Liver (tissue), 8 donors: ENCODE measurements at regions not wholly inside any gene's neighbourhood (a gene's known extent, or its start where the extent isn't known, plus 50 kb on each side); places are given as distances from the start of the nearest gene placed in this dataset.

Experiments used
- DNase-seq: peaks from one replicate; pipeline ENCODE4 v3.0.0-alpha.2; 2017; ENCODE audit warnings: low spot score
- H3K27ac ChIP-seq, 2 donors: one replicate each; pipeline ENCODE4 v1.7.0; 2013; ENCODE audit warnings: inconsistent platforms in 2 of 2, low read length in 2 of 2, control low read depth in 1 of 2, low read depth in 1 of 2, mild to moderate bottlenecking in 1 of 2
- H3K27me3 ChIP-seq, 4 donors: one replicate each; pipeline versions ENCODE4 v1.6.1 to v1.7.0; 2013; ENCODE audit warnings: low read length in 3 of 4, inconsistent platforms in 1 of 4, mild to moderate bottlenecking in 1 of 4, moderate library complexity in 1 of 4; ENCODE audit not compliant: control insufficient read depth in 4 of 4, insufficient read depth in 4 of 4
- H3K36me3 ChIP-seq, 4 donors: one replicate each; pipeline versions ENCODE4 v1.6.1 to v1.7.0; 2013; ENCODE audit warnings: low read length in 3 of 4, mild to moderate bottlenecking in 3 of 4, low read depth in 1 of 4, moderate library complexity in 1 of 4; ENCODE audit not compliant: control insufficient read depth in 4 of 4, insufficient read depth in 3 of 4
- H3K4me1 ChIP-seq, 4 donors: one replicate each; pipeline versions ENCODE4 v1.6.1 to v1.7.0; 2013; ENCODE audit warnings: low read length in 3 of 4, mild to moderate bottlenecking in 3 of 4, moderate library complexity in 1 of 4; ENCODE audit not compliant: control insufficient read depth in 4 of 4, insufficient read depth in 4 of 4
- H3K4me3 ChIP-seq, 3 donors: one replicate each; pipeline versions ENCODE4 v1.6.1 to v1.7.0; 2013; ENCODE audit warnings: low read length in 3 of 3, control low read depth in 1 of 3, low read depth in 1 of 3, mild to moderate bottlenecking in 1 of 3
- H3K9ac ChIP-seq, 2 donors: one replicate each; pipeline ENCODE4 v1.7.0; 2013; ENCODE audit warnings: low read length in 2 of 2, mild to moderate bottlenecking in 2 of 2, moderate library complexity in 2 of 2, control low read depth in 1 of 2, low read depth in 1 of 2
- H3K9me3 ChIP-seq, 4 donors: one replicate each; pipeline versions ENCODE4 v1.6.1 to v1.7.0; 2013; ENCODE audit warnings: low read length in 3 of 4; ENCODE audit not compliant: control insufficient read depth in 4 of 4
- EGR1 ChIP-seq, 2 donors: IDR thresholded peaks; 2 replicates each; pipeline ENCODE4 v1.6.1; 2016 to 2018; ENCODE audit warnings: antibody characterized with exemption in 2 of 2, low read depth in 2 of 2
- FOXA1 ChIP-seq: IDR thresholded peaks from 2 replicates; pipeline ENCODE4 v1.6.1; 2016; ENCODE audit warnings: antibody characterized with exemption
- FOXA2 ChIP-seq: IDR thresholded peaks from 2 replicates; pipeline ENCODE4 v1.6.1; 2016; ENCODE audit warnings: antibody characterized with exemption
- GABPA ChIP-seq, 2 donors: IDR thresholded peaks in 1 of 2; conservative IDR thresholded peaks in 1 of 2; 2 replicates each; pipeline ENCODE4 v1.6.1; 2016; ENCODE audit warnings: antibody characterized with exemption in 2 of 2, mild to moderate bottlenecking in 1 of 2, moderate library complexity in 1 of 2
- HNF4A ChIP-seq, 2 donors: conservative IDR thresholded peaks; 2 replicates each; pipeline ENCODE4 v1.6.1; 2016; ENCODE audit warnings: antibody characterized with exemption in 2 of 2, mild to moderate bottlenecking in 2 of 2
- HNF4G ChIP-seq: IDR thresholded peaks from 2 replicates; pipeline ENCODE4 v1.6.1; 2016; ENCODE audit warnings: antibody characterized with exemption
- JUND ChIP-seq, 2 donors: IDR thresholded peaks; 2 replicates each; pipeline ENCODE4 v1.6.1; 2016; ENCODE audit warnings: antibody characterized with exemption in 2 of 2
- NR2F2 ChIP-seq: IDR thresholded peaks from 2 replicates; pipeline ENCODE4 v1.6.1; 2016; ENCODE audit warnings: antibody characterized with exemption
- RAD21 ChIP-seq, 2 donors: IDR thresholded peaks; 2 replicates each; pipeline ENCODE4 v1.6.1; 2016; ENCODE audit warnings: antibody characterized with exemption in 2 of 2, mild to moderate bottlenecking in 2 of 2
- RXRA ChIP-seq, 2 donors: IDR thresholded peaks; 2 replicates each; pipeline ENCODE4 v1.6.1; 2017 to 2018; ENCODE audit warnings: antibody characterized with exemption in 2 of 2, mild to moderate bottlenecking in 1 of 2
- SP1 ChIP-seq: IDR thresholded peaks from 2 replicates; pipeline ENCODE4 v1.6.1; 2018; ENCODE audit warnings: antibody characterized with exemption, mild to moderate bottlenecking
- TAF1 ChIP-seq: conservative IDR thresholded peaks from 2 replicates; pipeline ENCODE4 v1.6.1; 2016; ENCODE audit warnings: antibody characterized with exemption, mild to moderate bottlenecking
- YY1 ChIP-seq: IDR thresholded peaks from 2 replicates; pipeline ENCODE4 v1.6.1; 2016; ENCODE audit warnings: antibody characterized with exemption, mild to moderate bottlenecking
- WGBS: extraction: QIAGEN DNeasy Blood & Tissue Kit; methylation state at CpG from one replicate; pipeline ENCODE4 v1.1.7; 2013; 5-methylcytosine and 5-hydroxymethylcytosine counted together
- TF ChIP-seq, protein P1 (sequence below): fragments of 150-350 bp; IDR thresholded peaks from 2 replicates; pipeline ENCODE4 v1.5.1; 2017; ENCODE audit warnings: improper control_type of control experiment, low read depth, low read length; ENCODE audit not compliant: missing input control
- TF ChIP-seq, protein P2 (sequence below): IDR thresholded peaks from 2 replicates; pipeline ENCODE4 v1.6.1; 2016; ENCODE audit warnings: antibody characterized with exemption
- TF ChIP-seq, protein P3 (sequence below): IDR thresholded peaks from 2 replicates; pipeline ENCODE4 v1.6.1; 2016; ENCODE audit warnings: antibody characterized with exemption, mild to moderate bottlenecking
- TF ChIP-seq, protein P4 (sequence below): IDR thresholded peaks from 2 replicates; pipeline ENCODE4 v1.6.1; 2016; ENCODE audit warnings: antibody characterized with exemption
- TF ChIP-seq, protein P5 (sequence below): IDR thresholded peaks from 2 replicates; pipeline ENCODE4 v1.6.1; 2016; ENCODE audit warnings: antibody characterized with exemption
- donor health status: healthy.
- donor health status: healthy.
- donor health status: healthy.
- donor health status: healthy.
- donor health status: healthy.

DNA sequence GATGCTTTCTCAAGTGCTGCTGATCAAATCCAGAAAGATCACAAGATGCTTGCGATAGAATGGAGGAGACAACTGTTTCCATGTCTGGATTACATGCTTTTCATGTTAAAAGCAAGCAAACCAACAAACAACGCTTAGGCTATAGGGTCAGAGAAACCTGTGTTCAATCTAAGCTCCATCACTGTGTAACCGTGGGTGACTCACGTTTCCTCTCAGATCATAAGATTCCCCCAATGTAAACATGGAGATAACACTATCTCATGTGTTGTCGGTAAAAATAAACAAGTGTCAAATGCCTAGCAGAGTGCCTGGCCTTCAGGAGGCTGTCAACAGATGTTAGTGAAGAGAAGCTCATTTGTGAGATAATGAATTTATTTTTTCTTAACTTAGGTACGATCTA, 907.8 kb downstream of the NTRK3 start:
- H3K27ac ChIP-seq: no peak overlapping the region
- 16% methylated on average over 6 of the region's 6 CpGs for WGBS
- H3K9ac ChIP-seq: no peak overlapping the region
- no peaks in the 10 kb centered on the region for H3K4me1 ChIP-seq
- no peaks in the 10 kb centered on the region for H3K36me3 ChIP-seq
- TF ChIP-seq, protein P1, sequence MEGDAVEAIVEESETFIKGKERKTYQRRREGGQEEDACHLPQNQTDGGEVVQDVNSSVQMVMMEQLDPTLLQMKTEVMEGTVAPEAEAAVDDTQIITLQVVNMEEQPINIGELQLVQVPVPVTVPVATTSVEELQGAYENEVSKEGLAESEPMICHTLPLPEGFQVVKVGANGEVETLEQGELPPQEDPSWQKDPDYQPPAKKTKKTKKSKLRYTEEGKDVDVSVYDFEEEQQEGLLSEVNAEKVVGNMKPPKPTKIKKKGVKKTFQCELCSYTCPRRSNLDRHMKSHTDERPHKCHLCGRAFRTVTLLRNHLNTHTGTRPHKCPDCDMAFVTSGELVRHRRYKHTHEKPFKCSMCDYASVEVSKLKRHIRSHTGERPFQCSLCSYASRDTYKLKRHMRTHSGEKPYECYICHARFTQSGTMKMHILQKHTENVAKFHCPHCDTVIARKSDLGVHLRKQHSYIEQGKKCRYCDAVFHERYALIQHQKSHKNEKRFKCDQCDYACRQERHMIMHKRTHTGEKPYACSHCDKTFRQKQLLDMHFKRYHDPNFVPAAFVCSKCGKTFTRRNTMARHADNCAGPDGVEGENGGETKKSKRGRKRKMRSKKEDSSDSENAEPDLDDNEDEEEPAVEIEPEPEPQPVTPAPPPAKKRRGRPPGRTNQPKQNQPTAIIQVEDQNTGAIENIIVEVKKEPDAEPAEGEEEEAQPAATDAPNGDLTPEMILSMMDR: no peak
- TF ChIP-seq RAD21 (IDR thresholded peaks at IDR 0.05) (no peak), HNF4G (no peak), NR2F2 (no peak), GABPA (IDR thresholded peaks at IDR 0.05 in 1 of 2, conservative IDR thresholded peaks at IDR 0.05 in 1 of 2) (no peak), FOXA2 (no peak), TAF1 (no peak), EGR1 (IDR thresholded peaks at IDR 0.05; ENCODE audit: low read depth in 2 of 2) (no peak), SP1 (no peak), RXRA (IDR thresholded peaks at IDR 0.05) (no peak), JUND (IDR thresholded peaks at IDR 0.05) (no peak), HNF4A (conservative IDR thresholded peaks at IDR 0.05) (no peak)
- TF ChIP-seq, protein P2, sequence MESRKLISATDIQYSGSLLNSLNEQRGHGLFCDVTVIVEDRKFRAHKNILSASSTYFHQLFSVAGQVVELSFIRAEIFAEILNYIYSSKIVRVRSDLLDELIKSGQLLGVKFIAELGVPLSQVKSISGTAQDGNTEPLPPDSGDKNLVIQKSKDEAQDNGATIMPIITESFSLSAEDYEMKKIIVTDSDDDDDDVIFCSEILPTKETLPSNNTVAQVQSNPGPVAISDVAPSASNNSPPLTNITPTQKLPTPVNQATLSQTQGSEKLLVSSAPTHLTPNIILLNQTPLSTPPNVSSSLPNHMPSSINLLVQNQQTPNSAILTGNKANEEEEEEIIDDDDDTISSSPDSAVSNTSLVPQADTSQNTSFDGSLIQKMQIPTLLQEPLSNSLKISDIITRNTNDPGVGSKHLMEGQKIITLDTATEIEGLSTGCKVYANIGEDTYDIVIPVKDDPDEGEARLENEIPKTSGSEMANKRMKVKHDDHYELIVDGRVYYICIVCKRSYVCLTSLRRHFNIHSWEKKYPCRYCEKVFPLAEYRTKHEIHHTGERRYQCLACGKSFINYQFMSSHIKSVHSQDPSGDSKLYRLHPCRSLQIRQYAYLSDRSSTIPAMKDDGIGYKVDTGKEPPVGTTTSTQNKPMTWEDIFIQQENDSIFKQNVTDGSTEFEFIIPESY: no peak
- TF ChIP-seq, protein P3, sequence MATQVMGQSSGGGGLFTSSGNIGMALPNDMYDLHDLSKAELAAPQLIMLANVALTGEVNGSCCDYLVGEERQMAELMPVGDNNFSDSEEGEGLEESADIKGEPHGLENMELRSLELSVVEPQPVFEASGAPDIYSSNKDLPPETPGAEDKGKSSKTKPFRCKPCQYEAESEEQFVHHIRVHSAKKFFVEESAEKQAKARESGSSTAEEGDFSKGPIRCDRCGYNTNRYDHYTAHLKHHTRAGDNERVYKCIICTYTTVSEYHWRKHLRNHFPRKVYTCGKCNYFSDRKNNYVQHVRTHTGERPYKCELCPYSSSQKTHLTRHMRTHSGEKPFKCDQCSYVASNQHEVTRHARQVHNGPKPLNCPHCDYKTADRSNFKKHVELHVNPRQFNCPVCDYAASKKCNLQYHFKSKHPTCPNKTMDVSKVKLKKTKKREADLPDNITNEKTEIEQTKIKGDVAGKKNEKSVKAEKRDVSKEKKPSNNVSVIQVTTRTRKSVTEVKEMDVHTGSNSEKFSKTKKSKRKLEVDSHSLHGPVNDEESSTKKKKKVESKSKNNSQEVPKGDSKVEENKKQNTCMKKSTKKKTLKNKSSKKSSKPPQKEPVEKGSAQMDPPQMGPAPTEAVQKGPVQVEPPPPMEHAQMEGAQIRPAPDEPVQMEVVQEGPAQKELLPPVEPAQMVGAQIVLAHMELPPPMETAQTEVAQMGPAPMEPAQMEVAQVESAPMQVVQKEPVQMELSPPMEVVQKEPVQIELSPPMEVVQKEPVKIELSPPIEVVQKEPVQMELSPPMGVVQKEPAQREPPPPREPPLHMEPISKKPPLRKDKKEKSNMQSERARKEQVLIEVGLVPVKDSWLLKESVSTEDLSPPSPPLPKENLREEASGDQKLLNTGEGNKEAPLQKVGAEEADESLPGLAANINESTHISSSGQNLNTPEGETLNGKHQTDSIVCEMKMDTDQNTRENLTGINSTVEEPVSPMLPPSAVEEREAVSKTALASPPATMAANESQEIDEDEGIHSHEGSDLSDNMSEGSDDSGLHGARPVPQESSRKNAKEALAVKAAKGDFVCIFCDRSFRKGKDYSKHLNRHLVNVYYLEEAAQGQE: no peak
- TF ChIP-seq, protein P4, sequence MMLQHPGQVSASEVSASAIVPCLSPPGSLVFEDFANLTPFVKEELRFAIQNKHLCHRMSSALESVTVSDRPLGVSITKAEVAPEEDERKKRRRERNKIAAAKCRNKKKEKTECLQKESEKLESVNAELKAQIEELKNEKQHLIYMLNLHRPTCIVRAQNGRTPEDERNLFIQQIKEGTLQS: no peak
- no peak for DNase-seq
- H3K4me3 ChIP-seq: no peak overlapping the region
- no peaks in the 10 kb centered on the region for H3K9me3 ChIP-seq
- peaks cover 0 to 2% (median 0%) of the 10 kb centered on the region in 4 donors for H3K27me3 ChIP-seq

DNA sequence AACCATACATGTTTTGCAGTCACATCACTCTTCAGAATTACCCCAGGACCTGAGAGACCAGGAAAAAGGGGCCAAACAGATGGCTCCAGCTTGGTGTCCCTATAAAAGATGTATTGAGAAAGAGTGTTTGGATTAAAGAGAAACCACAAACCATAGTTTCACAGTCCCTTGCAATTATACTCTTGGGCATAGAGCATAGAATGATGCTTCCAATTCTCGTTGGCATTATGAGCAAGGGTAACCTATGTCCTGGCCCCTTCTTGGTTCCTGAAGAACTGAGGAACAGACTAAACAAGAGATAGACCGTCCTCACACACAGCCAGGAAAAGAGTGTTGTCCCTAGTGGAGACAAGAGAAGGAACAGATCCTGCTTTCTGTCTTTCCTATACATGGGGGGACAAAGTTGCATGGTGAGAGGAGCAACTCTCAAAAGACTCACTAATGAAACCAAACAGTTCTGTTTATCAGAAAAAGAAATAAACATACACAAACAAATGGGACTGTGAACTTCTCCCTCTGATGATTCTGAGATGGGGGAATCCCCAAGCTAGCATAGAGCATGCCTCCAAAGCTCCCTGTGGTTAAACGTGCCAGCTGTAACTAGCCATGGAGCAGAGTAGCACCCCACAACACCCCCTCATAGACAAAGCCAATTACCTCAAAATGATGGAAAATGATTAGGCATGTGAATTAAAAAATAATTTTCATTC, 908.6 kb downstream of the NTRK3 start:
- peaks cover 0 to 3% (median 0%) of the 10 kb centered on the region in 4 donors for H3K27me3 ChIP-seq
- no peak overlapping the region for H3K4me3 ChIP-seq
- H3K27ac ChIP-seq: no peak overlapping the region
- no peaks in the 10 kb centered on the region for H3K36me3 ChIP-seq
- no peaks in the 10 kb centered on the region for H3K4me1 ChIP-seq
- WGBS: 35% methylated on average over 3 of the region's 3 CpGs
- no peaks in the 10 kb centered on the region for H3K9me3 ChIP-seq
- no peak for DNase-seq
- no peak overlapping the region for H3K9ac ChIP-seq
- TF ChIP-seq JUND (IDR thresholded peaks at IDR 0.05) (no peak), FOXA2 (no peak), FOXA1 (no peak), EGR1 (IDR thresholded peaks at IDR 0.05; ENCODE audit: low read depth in 2 of 2) (no peak), HNF4A (conservative IDR thresholded peaks at IDR 0.05) (no peak), YY1 (no peak), HNF4G (no peak), GABPA (IDR thresholded peaks at IDR 0.05 in 1 of 2, conservative IDR thresholded peaks at IDR 0.05 in 1 of 2) (no peak)
- TF ChIP-seq, protein P5, sequence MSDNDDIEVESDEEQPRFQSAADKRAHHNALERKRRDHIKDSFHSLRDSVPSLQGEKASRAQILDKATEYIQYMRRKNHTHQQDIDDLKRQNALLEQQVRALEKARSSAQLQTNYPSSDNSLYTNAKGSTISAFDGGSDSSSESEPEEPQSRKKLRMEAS: no peak
- TF ChIP-seq, protein P2: no peak
- TF ChIP-seq, protein P3: no peak
